HEK293 (cell line): ENCODE measurements at regions not wholly inside any gene's neighbourhood (a gene's known extent, or its start where the extent isn't known, plus 50 kb on each side); places are given as distances from the start of the nearest gene placed in this dataset.

Experiments used
- CTCF ChIA-PET: fragments of 350-600 bp; formaldehyde crosslinking; extraction: SDS; loops from one replicate; lab custom pipeline; 2021; ENCODE audit warnings: antibody characterized with exemption; lab: Yijun Ruan, JAX
- POLR2A ChIA-PET: fragments of 300-600 bp; formaldehyde crosslinking; extraction: SDS; loops from one replicate; lab custom pipeline; 2020; ENCODE audit warnings: antibody characterized with exemption, inconsistent platforms; lab: Yijun Ruan, JAX
- H3K27ac ChIP-seq: fragments of 200-500 bp; sonication (Bioruptor generic); 2 replicates; pipeline ENCODE4 v1.5.1; 2014; ENCODE audit warnings: low read depth, low read length, control low read depth, inconsistent platforms; ENCODE audit errors: extremely low read depth
- H3K36me3 ChIP-seq, 2 experiments: fragments of 200-500 bp in 1 of 2; sonication (Bioruptor generic) in 1 of 2; 1 replicate in 1 of 2; 2 replicates in 1 of 2; pipeline ENCODE4 v1.5.1; 2014 to 2017; ENCODE audit warnings: inconsistent platforms in 2 of 2, low read length in 2 of 2; ENCODE audit not compliant: control insufficient read depth in 2 of 2, insufficient read depth in 1 of 2
- H3K4me1 ChIP-seq: fragments of 200-500 bp; sonication (Bioruptor generic); 2 replicates; pipeline ENCODE4 v1.5.1; 2014; ENCODE audit warnings: mild to moderate bottlenecking, low read length, inconsistent platforms; ENCODE audit not compliant: control insufficient read depth, insufficient read depth
- H3K4me3 ChIP-seq: 2 replicates; pipeline ENCODE4 v1.5.1; 2011; ENCODE audit warnings: low read depth, mild to moderate bottlenecking, control low read depth, low read length, moderate library complexity
- H3K9me3 ChIP-seq: fragments of 200-500 bp; sonication (Bioruptor generic); 2 replicates; pipeline ENCODE4 v1.5.1; 2014; ENCODE audit warnings: low read depth, low read length, inconsistent platforms; ENCODE audit not compliant: control insufficient read depth, insufficient read depth
- BCL11B ChIP-seq: fragments of 450-650 bp; formaldehyde crosslinking; IDR thresholded peaks from 2 replicates; pipeline ENCODE4 v1.5.1; 2016; ENCODE audit warnings: low read depth, missing biosample characterization, missing genetic modification characterization
- FEZF1 ChIP-seq: fragments of 450-650 bp; formaldehyde crosslinking; IDR thresholded peaks from 2 replicates; pipeline ENCODE4 v1.5.1; 2016; ENCODE audit warnings: missing biosample characterization, missing genetic modification characterization
- GLI2 ChIP-seq: fragments of 450-650 bp; formaldehyde crosslinking; IDR thresholded peaks from 2 replicates; pipeline ENCODE4; 2017; ENCODE audit warnings: missing biosample characterization, missing genetic modification characterization, low read depth, borderline replicate concordance
- HOXC10 ChIP-seq: sonication (generic); formaldehyde crosslinking; IDR thresholded peaks from 2 replicates; pipeline ENCODE4 v1.8.1; 2023; ENCODE audit warnings: mild to moderate bottlenecking, missing genetic modification reagents
- KLF16 ChIP-seq: fragments of 450-650 bp; formaldehyde crosslinking; IDR thresholded peaks from 2 replicates; pipeline ENCODE4 v1.5.1; 2017; ENCODE audit warnings: missing biosample characterization, missing genetic modification characterization
- ZBTB1 ChIP-seq: fragments of 450-650 bp; formaldehyde crosslinking; IDR thresholded peaks from 2 replicates; pipeline ENCODE4 v1.5.1; 2016; ENCODE audit warnings: missing biosample characterization, missing genetic modification characterization
- ZBTB26 ChIP-seq: fragments of 450-650 bp; formaldehyde crosslinking; optimal IDR thresholded peaks from 2 replicates; pipeline ENCODE3; 2016; ENCODE audit warnings: missing biosample characterization, mild to moderate bottlenecking, missing genetic modification characterization
- ZNF223 ChIP-seq: fragments of 450-650 bp; formaldehyde crosslinking; IDR thresholded peaks from 2 replicates; pipeline ENCODE4 v1.5.1; 2016; ENCODE audit warnings: missing biosample characterization, missing genetic modification characterization
- ZNF26 ChIP-seq: fragments of 450-650 bp; formaldehyde crosslinking; IDR thresholded peaks from 2 replicates; pipeline ENCODE4 v1.5.1; 2016; ENCODE audit warnings: missing biosample characterization, missing genetic modification characterization
- ZNF292 ChIP-seq: fragments of 450-650 bp; formaldehyde crosslinking; IDR thresholded peaks from 2 replicates; pipeline ENCODE4 v1.5.1; 2016; ENCODE audit warnings: low read depth, missing biosample characterization, missing genetic modification characterization, borderline replicate concordance
- ZNF366 ChIP-seq: fragments of 450-650 bp; formaldehyde crosslinking; conservative IDR thresholded peaks from 2 replicates; pipeline ENCODE4 v1.5.1; 2016; ENCODE audit warnings: missing biosample characterization, missing genetic modification characterization
- ZNF549 ChIP-seq: fragments of 450-650 bp; IDR thresholded peaks from 2 replicates; pipeline ENCODE4 v1.5.1; 2018; ENCODE audit warnings: missing biosample characterization, missing genetic modification characterization, mild to moderate bottlenecking, inconsistent platforms, moderate library complexity
- ZNF596 ChIP-seq: fragments of 450-650 bp; IDR thresholded peaks from 2 replicates; pipeline ENCODE4 v1.5.0; 2018; ENCODE audit warnings: missing biosample characterization, mild to moderate bottlenecking, missing genetic modification characterization, moderate library complexity
- ZNF623 ChIP-seq: fragments of 450-650 bp; formaldehyde crosslinking; IDR thresholded peaks from 2 replicates; pipeline ENCODE4 v1.5.1; 2016; ENCODE audit warnings: missing biosample characterization, missing genetic modification characterization
- ZNF777 ChIP-seq: fragments of 450-650 bp; formaldehyde crosslinking; IDR thresholded peaks from 2 replicates; pipeline ENCODE4 v1.5.1; 2017; ENCODE audit warnings: missing biosample characterization, missing genetic modification characterization, borderline replicate concordance
- ZNF791 ChIP-seq: fragments of 450-650 bp; formaldehyde crosslinking; IDR thresholded peaks from 2 replicates; pipeline ENCODE4 v1.5.1; 2016; ENCODE audit warnings: missing biosample characterization, missing genetic modification characterization
- TF ChIP-seq, protein P1 (sequence below): fragments of 450-650 bp; formaldehyde crosslinking; IDR thresholded peaks from 2 replicates; pipeline ENCODE4 v1.5.1; 2016; ENCODE audit warnings: missing biosample characterization, missing genetic modification characterization
- TF ChIP-seq, protein P2 (sequence below): fragments of 450-650 bp; formaldehyde crosslinking; IDR thresholded peaks from 2 replicates; pipeline ENCODE4 v1.5.0; 2017; ENCODE audit warnings: missing biosample characterization, missing genetic modification characterization, borderline replicate concordance
- TF ChIP-seq, protein P3 (sequence below): fragments of 450-650 bp; formaldehyde crosslinking; IDR thresholded peaks from 2 replicates; pipeline ENCODE4 v1.5.1; 2016; ENCODE audit warnings: missing biosample characterization, missing genetic modification characterization, borderline replicate concordance
- TF ChIP-seq, protein P4 (sequence below): fragments of 450-650 bp; formaldehyde crosslinking; IDR thresholded peaks from 2 replicates; pipeline ENCODE4 v1.5.1; 2017; ENCODE audit warnings: missing biosample characterization, missing genetic modification characterization
- TF ChIP-seq, protein P5 (sequence below): IDR thresholded peaks from 2 replicates; pipeline ENCODE4 v1.6.1; 2011; ENCODE audit warnings: mild to moderate bottlenecking, low read depth, low read length, borderline replicate concordance

DNA sequence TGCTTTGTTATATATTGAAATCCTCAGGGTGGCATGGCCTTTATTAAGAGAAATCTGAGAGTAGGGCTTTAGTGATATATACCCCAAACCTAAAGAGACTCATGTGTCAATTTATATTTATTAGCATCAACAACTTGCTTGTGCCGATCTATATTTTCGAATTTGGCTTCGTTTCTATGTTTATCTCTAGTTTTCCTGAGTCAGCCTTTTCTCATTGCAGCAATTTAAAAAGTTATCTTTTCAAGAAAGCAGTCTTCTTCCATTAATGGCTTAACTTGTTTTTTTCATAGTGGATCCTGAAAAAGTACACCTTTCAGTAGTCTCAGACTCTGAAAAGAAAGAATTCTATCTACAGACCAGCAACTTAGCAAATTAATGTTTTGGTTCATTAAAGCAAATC, 99.9 kb upstream of the KCNN2 start:
- no peak for TF ChIP-seq ZNF777
- no peak for TF ChIP-seq ZBTB26 (tag by site-specific recombination)
- TF ChIP-seq ZNF26 = no peak
- TF ChIP-seq, protein P1, sequence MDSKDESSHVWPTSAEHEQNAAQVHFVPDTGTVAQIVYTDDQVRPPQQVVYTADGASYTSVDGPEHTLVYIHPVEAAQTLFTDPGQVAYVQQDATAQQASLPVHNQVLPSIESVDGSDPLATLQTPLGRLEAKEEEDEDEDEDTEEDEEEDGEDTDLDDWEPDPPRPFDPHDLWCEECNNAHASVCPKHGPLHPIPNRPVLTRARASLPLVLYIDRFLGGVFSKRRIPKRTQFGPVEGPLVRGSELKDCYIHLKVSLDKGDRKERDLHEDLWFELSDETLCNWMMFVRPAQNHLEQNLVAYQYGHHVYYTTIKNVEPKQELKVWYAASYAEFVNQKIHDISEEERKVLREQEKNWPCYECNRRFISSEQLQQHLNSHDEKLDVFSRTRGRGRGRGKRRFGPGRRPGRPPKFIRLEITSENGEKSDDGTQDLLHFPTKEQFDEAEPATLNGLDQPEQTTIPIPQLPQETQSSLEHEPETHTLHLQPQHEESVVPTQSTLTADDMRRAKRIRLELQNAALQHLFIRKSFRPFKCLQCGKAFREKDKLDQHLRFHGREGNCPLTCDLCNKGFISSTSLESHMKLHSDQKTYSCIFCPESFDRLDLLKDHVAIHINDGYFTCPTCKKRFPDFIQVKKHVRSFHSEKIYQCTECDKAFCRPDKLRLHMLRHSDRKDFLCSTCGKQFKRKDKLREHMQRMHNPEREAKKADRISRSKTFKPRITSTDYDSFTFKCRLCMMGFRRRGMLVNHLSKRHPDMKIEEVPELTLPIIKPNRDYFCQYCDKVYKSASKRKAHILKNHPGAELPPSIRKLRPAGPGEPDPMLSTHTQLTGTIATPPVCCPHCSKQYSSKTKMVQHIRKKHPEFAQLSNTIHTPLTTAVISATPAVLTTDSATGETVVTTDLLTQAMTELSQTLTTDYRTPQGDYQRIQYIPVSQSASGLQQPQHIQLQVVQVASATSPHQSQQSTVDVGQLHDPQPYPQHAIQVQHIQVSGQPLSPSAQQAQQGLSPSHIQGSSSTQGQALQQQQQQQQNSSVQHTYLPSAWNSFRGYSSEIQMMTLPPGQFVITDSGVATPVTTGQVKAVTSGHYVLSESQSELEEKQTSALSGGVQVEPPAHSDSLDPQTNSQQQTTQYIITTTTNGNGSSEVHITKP (tag by site-specific recombination) = no peak
- TF ChIP-seq, protein P2, sequence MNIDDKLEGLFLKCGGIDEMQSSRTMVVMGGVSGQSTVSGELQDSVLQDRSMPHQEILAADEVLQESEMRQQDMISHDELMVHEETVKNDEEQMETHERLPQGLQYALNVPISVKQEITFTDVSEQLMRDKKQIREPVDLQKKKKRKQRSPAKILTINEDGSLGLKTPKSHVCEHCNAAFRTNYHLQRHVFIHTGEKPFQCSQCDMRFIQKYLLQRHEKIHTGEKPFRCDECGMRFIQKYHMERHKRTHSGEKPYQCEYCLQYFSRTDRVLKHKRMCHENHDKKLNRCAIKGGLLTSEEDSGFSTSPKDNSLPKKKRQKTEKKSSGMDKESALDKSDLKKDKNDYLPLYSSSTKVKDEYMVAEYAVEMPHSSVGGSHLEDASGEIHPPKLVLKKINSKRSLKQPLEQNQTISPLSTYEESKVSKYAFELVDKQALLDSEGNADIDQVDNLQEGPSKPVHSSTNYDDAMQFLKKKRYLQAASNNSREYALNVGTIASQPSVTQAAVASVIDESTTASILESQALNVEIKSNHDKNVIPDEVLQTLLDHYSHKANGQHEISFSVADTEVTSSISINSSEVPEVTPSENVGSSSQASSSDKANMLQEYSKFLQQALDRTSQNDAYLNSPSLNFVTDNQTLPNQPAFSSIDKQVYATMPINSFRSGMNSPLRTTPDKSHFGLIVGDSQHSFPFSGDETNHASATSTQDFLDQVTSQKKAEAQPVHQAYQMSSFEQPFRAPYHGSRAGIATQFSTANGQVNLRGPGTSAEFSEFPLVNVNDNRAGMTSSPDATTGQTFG (tag by site-specific recombination) = no peak
- TF ChIP-seq ZNF223 = no peak
- no peak for TF ChIP-seq ZNF596 (tag by site-specific recombination)
- TF ChIP-seq GLI2 (tag by site-specific recombination) = no peak
- TF ChIP-seq BCL11B (tag by site-specific recombination) = no peak
- no peak for TF ChIP-seq ZNF292 (tag by site-specific recombination)
- TF ChIP-seq ZBTB1 = no peak
- TF ChIP-seq ZNF549 (tag by site-specific recombination) = no peak
- no peak for TF ChIP-seq HOXC10 (CRISPR knock-in tag)
- H3K4me1 ChIP-seq = no peaks in the 10 kb centered on the region
- no peaks in the 10 kb centered on the region for H3K36me3 ChIP-seq
- H3K9me3 ChIP-seq = no peaks in the 10 kb centered on the region
- ChIA-PET CTCF (no interaction called here), POLR2A (no interaction called here)
- H3K4me3 ChIP-seq = no peak overlapping the region
- H3K27ac ChIP-seq = no peak overlapping the region

DNA sequence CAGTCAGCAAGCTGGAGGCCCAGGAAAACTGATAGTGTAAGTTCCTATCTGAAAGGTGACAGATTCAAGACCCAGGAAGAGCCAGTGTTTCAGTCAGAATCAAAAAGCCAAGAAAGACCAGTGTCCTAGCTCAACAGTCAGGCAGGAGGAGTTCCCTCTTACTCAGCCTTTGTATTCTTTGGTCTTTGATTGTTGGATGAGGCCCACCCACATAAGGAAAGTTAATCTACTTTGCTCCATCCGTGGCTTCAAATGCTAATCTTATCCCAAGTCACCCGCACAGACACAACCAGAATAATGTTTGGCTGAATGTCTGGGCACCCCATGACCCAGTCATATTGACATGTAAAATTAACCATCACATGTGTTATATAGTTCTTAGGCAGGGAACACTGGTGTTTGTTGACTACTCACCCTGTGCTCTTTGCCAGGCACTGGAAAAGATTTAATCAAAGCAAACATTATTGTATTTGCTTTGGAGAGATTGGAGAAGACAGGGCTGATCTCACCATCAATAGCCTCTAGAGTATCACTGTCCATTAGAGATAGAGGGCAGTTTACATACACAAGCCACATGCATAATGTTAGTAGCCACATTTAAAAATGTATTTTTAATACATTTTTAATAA, 96.3 kb upstream of the KCNN2 start:
- CTCF ChIA-PET = no interaction called here
- TF ChIP-seq, protein P3, sequence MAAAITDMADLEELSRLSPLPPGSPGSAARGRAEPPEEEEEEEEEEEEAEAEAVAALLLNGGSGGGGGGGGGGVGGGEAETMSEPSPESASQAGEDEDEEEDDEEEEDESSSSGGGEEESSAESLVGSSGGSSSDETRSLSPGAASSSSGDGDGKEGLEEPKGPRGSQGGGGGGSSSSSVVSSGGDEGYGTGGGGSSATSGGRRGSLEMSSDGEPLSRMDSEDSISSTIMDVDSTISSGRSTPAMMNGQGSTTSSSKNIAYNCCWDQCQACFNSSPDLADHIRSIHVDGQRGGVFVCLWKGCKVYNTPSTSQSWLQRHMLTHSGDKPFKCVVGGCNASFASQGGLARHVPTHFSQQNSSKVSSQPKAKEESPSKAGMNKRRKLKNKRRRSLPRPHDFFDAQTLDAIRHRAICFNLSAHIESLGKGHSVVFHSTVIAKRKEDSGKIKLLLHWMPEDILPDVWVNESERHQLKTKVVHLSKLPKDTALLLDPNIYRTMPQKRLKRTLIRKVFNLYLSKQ = no peak
- TF ChIP-seq FEZF1 (tag by site-specific recombination) = no peak
- no peak for TF ChIP-seq ZNF623 (tag by site-specific recombination)
- TF ChIP-seq, protein P4, sequence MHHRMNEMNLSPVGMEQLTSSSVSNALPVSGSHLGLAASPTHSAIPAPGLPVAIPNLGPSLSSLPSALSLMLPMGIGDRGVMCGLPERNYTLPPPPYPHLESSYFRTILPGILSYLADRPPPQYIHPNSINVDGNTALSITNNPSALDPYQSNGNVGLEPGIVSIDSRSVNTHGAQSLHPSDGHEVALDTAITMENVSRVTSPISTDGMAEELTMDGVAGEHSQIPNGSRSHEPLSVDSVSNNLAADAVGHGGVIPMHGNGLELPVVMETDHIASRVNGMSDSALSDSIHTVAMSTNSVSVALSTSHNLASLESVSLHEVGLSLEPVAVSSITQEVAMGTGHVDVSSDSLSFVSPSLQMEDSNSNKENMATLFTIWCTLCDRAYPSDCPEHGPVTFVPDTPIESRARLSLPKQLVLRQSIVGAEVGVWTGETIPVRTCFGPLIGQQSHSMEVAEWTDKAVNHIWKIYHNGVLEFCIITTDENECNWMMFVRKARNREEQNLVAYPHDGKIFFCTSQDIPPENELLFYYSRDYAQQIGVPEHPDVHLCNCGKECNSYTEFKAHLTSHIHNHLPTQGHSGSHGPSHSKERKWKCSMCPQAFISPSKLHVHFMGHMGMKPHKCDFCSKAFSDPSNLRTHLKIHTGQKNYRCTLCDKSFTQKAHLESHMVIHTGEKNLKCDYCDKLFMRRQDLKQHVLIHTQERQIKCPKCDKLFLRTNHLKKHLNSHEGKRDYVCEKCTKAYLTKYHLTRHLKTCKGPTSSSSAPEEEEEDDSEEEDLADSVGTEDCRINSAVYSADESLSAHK (tag by site-specific recombination) = no peak
- TF ChIP-seq KLF16 (tag by site-specific recombination) = no peak
- TF ChIP-seq ZNF791 (tag by site-specific recombination) = no peak
- TF ChIP-seq, protein P5, sequence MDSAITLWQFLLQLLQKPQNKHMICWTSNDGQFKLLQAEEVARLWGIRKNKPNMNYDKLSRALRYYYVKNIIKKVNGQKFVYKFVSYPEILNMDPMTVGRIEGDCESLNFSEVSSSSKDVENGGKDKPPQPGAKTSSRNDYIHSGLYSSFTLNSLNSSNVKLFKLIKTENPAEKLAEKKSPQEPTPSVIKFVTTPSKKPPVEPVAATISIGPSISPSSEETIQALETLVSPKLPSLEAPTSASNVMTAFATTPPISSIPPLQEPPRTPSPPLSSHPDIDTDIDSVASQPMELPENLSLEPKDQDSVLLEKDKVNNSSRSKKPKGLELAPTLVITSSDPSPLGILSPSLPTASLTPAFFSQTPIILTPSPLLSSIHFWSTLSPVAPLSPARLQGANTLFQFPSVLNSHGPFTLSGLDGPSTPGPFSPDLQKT = no peak
- TF ChIP-seq ZNF366 (tag by site-specific recombination) = no peak

More for the DNA sequence above, 96.3 kb upstream of the KCNN2 start:
- Histone ChIP-seq H3K27ac (no peak overlapping the region), H3K36me3 (no peaks in the 10 kb centered on the region), H3K9me3 (no peaks in the 10 kb centered on the region), H3K4me1 (no peaks in the 10 kb centered on the region), H3K4me3 (no peak overlapping the region)
- POLR2A ChIA-PET = no interaction called here
